ENCODE measurements at regions not wholly inside any gene's neighbourhood (a gene's known extent, or its start where the extent isn't known, plus 50 kb on each side); places are given as distances from the start of the nearest gene placed in this dataset.

DNA sequence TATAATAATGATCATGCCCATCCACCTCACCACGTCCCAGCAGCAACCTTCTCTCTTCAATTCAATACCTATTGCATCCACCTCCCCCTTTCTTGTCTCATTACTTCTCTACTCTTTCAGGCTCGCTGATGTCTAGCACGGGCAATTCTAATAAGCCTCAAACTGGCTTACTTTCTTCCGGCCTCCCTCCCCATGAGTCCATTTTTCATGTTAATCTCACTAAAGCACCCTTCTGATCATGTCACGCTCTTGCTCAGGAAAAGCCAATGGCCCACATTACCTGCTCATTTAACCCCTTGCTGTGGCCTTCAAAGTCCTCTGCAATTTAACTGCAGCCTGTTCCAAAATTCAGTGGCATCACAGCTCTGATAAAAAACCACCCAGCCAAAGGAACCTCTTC lies 105.1 kb downstream of the UTRN start:
- TF ChIP-seq, protein P1, sequence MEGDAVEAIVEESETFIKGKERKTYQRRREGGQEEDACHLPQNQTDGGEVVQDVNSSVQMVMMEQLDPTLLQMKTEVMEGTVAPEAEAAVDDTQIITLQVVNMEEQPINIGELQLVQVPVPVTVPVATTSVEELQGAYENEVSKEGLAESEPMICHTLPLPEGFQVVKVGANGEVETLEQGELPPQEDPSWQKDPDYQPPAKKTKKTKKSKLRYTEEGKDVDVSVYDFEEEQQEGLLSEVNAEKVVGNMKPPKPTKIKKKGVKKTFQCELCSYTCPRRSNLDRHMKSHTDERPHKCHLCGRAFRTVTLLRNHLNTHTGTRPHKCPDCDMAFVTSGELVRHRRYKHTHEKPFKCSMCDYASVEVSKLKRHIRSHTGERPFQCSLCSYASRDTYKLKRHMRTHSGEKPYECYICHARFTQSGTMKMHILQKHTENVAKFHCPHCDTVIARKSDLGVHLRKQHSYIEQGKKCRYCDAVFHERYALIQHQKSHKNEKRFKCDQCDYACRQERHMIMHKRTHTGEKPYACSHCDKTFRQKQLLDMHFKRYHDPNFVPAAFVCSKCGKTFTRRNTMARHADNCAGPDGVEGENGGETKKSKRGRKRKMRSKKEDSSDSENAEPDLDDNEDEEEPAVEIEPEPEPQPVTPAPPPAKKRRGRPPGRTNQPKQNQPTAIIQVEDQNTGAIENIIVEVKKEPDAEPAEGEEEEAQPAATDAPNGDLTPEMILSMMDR (IDR thresholded peaks at IDR 0.05) = no peak
- no peak for TF ChIP-seq ZFX (IDR thresholded peaks at IDR 0.05; ENCODE audit: borderline replicate concordance)

Measured in 22Rv1 (cell line).